Activated T-helper 2 cell treated with anti-CD3 and anti-CD28 coated beads, Interferon-gamma antibody, Interleukin-2, Interleukin-4, amounts not matched to agents 10 μg/mL and 5 μg/mL and 100 μg/mL, durations not matched to agents 14 hours and 24 hours and 36 hours (primary cell): ENCODE measurements at regions not wholly inside any gene's neighbourhood (a gene's known extent, or its start where the extent isn't known, plus 50 kb on each side); places are given as distances from the start of the nearest gene placed in this dataset.

Experiments
- DNase-seq: peaks from one replicate; pipeline ENCODE4 v3.0.0; 2021; ENCODE audit warnings: low spot score
- H3K27ac Mint-ChIP-seq: one replicate; pipeline ENCODE4 v1.8.0; 2021; ENCODE audit warnings: mixed read lengths
- H3K27me3 Mint-ChIP-seq: one replicate; pipeline ENCODE4 v1.8.0; 2021; ENCODE audit warnings: low read depth, mixed read lengths
- H3K36me3 Mint-ChIP-seq: one replicate; pipeline ENCODE4 v1.8.0; 2021; ENCODE audit warnings: low read depth, mixed read lengths
- H3K4me1 Mint-ChIP-seq: one replicate; pipeline ENCODE4 v1.8.0; 2021; ENCODE audit warnings: low read depth, mixed read lengths
- H3K4me3 Mint-ChIP-seq: one replicate; pipeline ENCODE4 v1.8.0; 2021; ENCODE audit warnings: low read depth, mild to moderate bottlenecking, moderate library complexity, mixed read lengths
- H3K9me3 Mint-ChIP-seq: one replicate; pipeline ENCODE4 v1.8.0; 2021; ENCODE audit warnings: mixed read lengths
- intact Hi-C: fragments of 100-400 bp; cut with micrococcal nuclease; formaldehyde crosslinking; loops from one replicate; pipeline ENCODE4 v1.15.1; 2023

DNA sequence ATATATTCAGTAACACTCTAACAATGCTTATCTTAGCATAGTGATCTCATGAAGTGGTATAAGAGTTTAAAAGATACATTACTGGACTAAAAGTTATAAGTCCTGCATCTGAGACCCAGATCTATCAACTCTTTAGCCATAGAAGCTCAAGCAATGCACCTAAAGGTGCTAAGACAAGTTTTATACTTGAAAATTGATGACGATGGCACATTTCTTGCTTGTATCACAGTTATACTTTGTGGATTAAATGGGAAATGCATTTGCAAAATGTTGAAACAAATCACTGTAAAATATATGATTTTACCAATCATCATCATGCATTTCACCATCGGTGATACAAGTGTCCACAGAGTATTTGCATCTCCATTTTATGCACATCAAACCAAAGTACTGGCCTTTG, 525.3 kb upstream of the ZNF385D start:
- DNase-seq: no peak
- Mint-ChIP-seq H3K4me1 (no peaks in the 10 kb centered on the region), H3K27ac (no peak overlapping the region), H3K36me3 (no peaks in the 10 kb centered on the region), H3K4me3 (no peak overlapping the region), H3K9me3 (peaks cover 6% of the 10 kb centered on the region), H3K27me3 (no peaks in the 10 kb centered on the region)
- intact Hi-C loops: no loop called here

DNA sequence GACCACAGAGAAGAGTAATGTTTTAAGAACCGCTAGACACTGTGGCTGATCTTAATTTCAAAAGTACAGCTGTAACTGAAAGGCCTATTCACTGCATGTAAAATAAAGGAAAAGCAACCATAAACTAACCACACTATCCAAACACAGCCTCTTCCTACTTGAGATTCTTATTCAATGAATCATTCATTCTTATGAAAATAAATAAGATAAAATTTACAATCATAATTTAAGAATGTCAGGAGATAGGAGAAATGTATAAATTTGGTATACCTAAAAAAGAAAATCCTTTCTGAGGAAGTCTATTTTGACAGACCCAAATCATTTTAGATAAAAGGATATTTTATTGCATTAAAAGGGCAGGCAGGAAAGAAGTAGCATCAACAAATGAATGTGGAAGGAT, 533.5 kb upstream of the ZNF385D start:
- DNase-seq: no peak
- H3K27ac Mint-ChIP-seq: no peak overlapping the region
- H3K27me3 Mint-ChIP-seq: no peaks in the 10 kb centered on the region
- H3K4me3 Mint-ChIP-seq: no peak overlapping the region
- no peaks in the 10 kb centered on the region for H3K4me1 Mint-ChIP-seq
- H3K36me3 Mint-ChIP-seq: no peaks in the 10 kb centered on the region
- intact Hi-C loops: no loop called here
- H3K9me3 Mint-ChIP-seq: peaks cover 13% of the 10 kb centered on the region

DNA sequence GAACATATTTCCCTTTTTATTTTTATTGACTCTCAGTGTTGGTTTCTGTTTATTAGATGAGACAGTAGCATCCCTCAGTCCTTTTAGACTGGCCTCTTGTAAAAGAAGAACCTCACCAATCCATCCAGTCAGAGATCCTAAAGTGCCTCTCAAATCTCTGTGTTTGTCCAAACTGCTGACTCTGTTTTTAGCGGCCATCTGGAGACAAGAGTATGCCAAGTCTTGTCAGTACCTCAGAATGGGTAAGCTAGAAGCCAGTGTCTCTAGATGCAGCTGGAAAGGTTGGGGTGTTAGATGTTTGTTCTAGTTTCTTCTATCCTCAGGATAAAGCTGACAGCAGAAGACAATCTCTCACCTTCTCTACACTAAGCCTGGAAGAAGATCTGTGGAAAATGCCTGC, 537.7 kb upstream of the ZNF385D start:
- no peaks in the 10 kb centered on the region for H3K27me3 Mint-ChIP-seq
- intact Hi-C loops: no loop called here
- peaks cover 4% of the 10 kb centered on the region for H3K9me3 Mint-ChIP-seq

DNA sequence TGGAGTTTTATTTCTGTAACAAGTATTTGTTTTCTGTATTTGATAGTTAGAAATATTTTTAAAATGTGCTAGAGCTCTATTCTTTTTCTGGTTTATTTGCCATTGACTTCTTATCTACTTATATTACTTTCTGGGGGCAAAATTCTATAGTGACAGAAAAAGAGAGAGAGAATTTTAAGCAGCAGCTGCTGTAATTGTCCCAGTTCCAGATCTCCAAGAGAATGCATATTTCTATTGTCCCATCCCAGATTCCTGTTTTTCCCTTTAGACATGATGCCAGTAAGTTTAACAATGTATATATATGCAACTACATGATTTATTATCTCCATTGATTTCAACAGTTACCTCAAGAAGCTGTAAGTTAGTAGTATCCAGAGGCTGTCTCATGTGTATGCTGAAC, 541.7 kb upstream of the ZNF385D start:
- Mint-ChIP-seq H3K4me3 (no peak overlapping the region), H3K27me3 (no peaks in the 10 kb centered on the region), H3K9me3 (peaks cover 5% of the 10 kb centered on the region), H3K36me3 (no peaks in the 10 kb centered on the region), H3K27ac (no peak overlapping the region), H3K4me1 (no peaks in the 10 kb centered on the region)
- no peak for DNase-seq
- intact Hi-C loops: no loop called here

More for the DNA sequence above, 537.7 kb upstream of the ZNF385D start:
- DNase-seq: no peak
- no peaks in the 10 kb centered on the region for H3K36me3 Mint-ChIP-seq
- H3K4me1 Mint-ChIP-seq: no peaks in the 10 kb centered on the region
- H3K4me3 Mint-ChIP-seq: no peak overlapping the region
- no peak overlapping the region for H3K27ac Mint-ChIP-seq

DNA sequence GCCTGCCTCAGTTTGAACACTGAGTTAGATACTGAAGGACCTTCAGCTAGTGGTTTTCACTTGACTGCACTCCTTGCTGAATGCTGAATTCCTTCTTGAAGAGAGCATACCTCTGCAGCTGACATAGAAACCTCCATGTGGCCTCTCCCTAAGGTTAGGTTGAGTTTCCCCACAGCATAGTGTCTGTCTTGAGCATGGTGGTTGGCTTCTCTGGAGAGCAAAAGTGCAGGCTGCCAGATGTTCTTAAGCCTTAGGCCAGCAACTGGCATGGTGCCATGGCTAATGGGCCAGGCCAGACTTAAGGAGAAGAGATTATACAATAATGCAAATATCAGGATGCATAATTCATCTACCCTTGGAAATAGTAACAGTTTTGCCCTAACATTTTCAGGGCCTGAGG, 545.6 kb upstream of the ZNF385D start:
- intact Hi-C loops: no loop called here
- Mint-ChIP-seq H3K36me3 (no peaks in the 10 kb centered on the region), H3K27me3 (no peaks in the 10 kb centered on the region), H3K27ac (no peak overlapping the region), H3K4me1 (no peaks in the 10 kb centered on the region), H3K9me3 (peaks cover 12% of the 10 kb centered on the region), H3K4me3 (no peak overlapping the region)
- DNase-seq: no peak

- Mint-ChIP-seq H3K4me3 (no peak overlapping the region), H3K27ac (no peak overlapping the region), H3K36me3 (no peaks in the 10 kb centered on the region), H3K27me3 (no peaks in the 10 kb centered on the region), H3K4me1 (no peaks in the 10 kb centered on the region), H3K9me3 (peaks cover 12% of the 10 kb centered on the region)
- intact Hi-C loops: no loop called here
- no peak for DNase-seq
Measured at GRCh38 chr3:22297436-22297835, 546.4 kb upstream of the ZNF385D start.

DNA sequence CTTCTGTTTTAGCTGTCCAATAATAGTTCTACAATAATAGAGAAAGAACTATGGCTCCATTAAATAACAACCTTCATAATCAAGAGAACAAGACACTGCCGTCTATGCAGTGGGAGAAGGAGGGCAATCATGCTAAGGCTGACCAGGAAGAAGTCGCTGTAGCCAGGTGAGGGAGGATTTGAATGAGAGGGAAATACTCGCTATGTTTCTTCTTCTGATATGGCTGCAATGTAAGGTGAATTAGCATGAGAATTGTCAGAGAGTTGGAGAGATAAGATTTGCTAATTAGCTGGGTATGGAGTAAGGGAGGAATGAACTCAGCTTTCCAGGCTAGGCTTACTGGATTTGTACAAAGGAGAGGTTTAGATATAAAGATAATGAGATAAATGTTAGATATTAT, 555.4 kb upstream of the ZNF385D start:
- H3K27me3 Mint-ChIP-seq: no peaks in the 10 kb centered on the region
- H3K4me3 Mint-ChIP-seq: no peak overlapping the region
- H3K27ac Mint-ChIP-seq: no peak overlapping the region
- peaks cover 6% of the 10 kb centered on the region for H3K9me3 Mint-ChIP-seq
- DNase-seq: no peak
- intact Hi-C loops: no loop called here
- H3K36me3 Mint-ChIP-seq: no peaks in the 10 kb centered on the region
- no peaks in the 10 kb centered on the region for H3K4me1 Mint-ChIP-seq

DNA sequence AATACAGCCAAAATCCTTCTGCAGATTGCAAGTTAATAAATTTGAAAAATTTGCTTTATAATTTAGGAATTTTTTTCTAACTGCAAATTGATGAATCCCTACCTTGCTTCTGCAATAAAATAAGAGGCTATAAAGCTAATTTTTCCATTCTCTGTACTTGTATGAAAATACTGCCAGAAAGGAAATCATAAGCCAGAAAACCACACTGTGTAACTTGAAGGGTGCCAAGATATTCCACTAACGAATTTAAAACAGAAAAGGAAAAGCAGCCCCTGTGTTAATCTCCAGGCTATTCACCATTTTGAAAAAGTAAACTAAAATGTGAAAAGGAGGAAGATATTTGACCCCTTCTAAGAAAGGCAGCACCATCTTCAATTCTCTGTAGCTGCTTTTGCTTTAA, 557.9 kb upstream of the ZNF385D start:
- H3K9me3 Mint-ChIP-seq: peaks cover 6% of the 10 kb centered on the region
- DNase-seq: no peak
- H3K4me3 Mint-ChIP-seq: no peak overlapping the region
- intact Hi-C loops: no loop called here
- no peaks in the 10 kb centered on the region for H3K27me3 Mint-ChIP-seq
- no peaks in the 10 kb centered on the region for H3K36me3 Mint-ChIP-seq
- H3K4me1 Mint-ChIP-seq: no peaks in the 10 kb centered on the region
- no peak overlapping the region for H3K27ac Mint-ChIP-seq

- Mint-ChIP-seq H3K36me3 (no peaks in the 10 kb centered on the region), H3K27ac (no peak overlapping the region), H3K4me1 (no peaks in the 10 kb centered on the region), H3K4me3 (no peak overlapping the region), H3K9me3 (peaks cover 7% of the 10 kb centered on the region), H3K27me3 (no peaks in the 10 kb centered on the region)
- intact Hi-C loops: no loop called here
- no peak for DNase-seq
Measured at GRCh38 chr3:22315925-22316324, 564.9 kb upstream of the ZNF385D start.

GRCh38 chr3:22318325-22318724, 567.3 kb upstream of the ZNF385D start:
- no peak overlapping the region for H3K27ac Mint-ChIP-seq
- intact Hi-C loops: no loop called here
- no peaks in the 10 kb centered on the region for H3K27me3 Mint-ChIP-seq
- H3K4me1 Mint-ChIP-seq: no peaks in the 10 kb centered on the region
- peaks cover 13% of the 10 kb centered on the region for H3K9me3 Mint-ChIP-seq
- no peaks in the 10 kb centered on the region for H3K36me3 Mint-ChIP-seq
- H3K4me3 Mint-ChIP-seq: no peak overlapping the region
- DNase-seq: no peak

DNA sequence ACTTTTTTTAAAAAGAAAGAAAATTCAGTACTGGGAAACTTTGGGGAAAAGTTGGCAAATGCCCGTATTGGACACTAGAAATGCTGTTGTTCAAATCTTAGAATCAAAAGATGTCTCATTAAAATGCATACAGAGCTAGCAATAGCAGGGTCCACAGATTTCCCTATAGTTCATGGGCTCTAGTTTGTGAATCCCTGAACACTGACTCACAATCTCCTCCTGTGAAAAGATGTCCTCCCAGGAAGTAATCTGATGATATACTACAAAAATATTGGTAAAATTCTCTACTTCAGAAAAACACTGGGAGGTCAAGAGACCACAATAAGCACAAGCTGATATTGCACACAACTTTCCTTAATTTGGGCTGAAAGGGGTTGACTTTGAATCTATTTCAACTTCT, 568.4 kb upstream of the ZNF385D start:
- no peak for DNase-seq
- Mint-ChIP-seq H3K27ac (no peak overlapping the region), H3K4me3 (no peak overlapping the region), H3K4me1 (no peaks in the 10 kb centered on the region), H3K36me3 (no peaks in the 10 kb centered on the region), H3K9me3 (peaks cover 13% of the 10 kb centered on the region), H3K27me3 (no peaks in the 10 kb centered on the region)
- intact Hi-C loops: no loop called here

DNA sequence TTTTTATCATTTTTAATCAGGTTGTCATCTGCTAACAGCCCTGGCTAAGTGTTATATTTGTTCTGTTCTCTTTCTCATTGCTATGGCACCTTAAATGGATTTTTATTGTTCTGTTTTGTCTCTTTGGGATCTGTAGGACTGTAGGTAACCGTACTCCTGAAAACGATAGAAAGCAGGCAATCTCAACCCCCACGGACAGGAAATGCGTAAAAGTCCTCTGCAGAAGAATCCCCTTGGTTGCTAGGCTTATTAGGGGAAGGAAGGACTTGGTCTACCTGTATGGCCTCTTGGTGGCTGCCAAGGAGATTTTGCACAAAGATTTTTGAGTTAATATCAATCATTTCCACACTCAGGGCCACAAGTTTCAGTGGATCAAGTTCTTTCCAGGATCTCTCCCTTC, 571.9 kb upstream of the ZNF385D start:
- H3K4me1 Mint-ChIP-seq: no peaks in the 10 kb centered on the region

DNA sequence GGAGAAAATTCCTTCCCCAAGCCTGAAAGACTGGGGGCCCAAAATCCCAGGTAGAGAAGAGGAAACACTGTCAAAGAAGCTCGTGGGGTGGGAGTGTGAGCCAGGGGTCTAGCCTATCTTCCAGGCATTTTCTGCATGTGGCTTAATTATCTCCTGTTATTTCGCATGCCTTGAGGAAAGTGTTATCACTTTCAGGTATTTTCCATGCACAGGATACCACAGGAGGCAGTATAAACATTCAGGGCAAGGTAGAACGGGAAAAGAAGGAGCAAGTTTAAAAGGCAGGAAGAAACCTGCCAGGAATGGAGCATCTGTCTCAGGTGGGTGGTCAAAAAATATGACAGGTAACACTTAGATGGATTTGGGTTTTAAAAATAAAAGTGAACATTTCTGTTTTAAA, 575.3 kb upstream of the ZNF385D start:
- no peaks in the 10 kb centered on the region for H3K27me3 Mint-ChIP-seq
- intact Hi-C loops: no loop called here
- DNase-seq: no peak
- no peaks in the 10 kb centered on the region for H3K36me3 Mint-ChIP-seq
- H3K4me1 Mint-ChIP-seq: no peaks in the 10 kb centered on the region
- no peak overlapping the region for H3K4me3 Mint-ChIP-seq
- peaks cover 10% of the 10 kb centered on the region for H3K9me3 Mint-ChIP-seq
- H3K27ac Mint-ChIP-seq: no peak overlapping the region

More for the DNA sequence above, 571.9 kb upstream of the ZNF385D start:
- Mint-ChIP-seq H3K27me3 (no peaks in the 10 kb centered on the region), H3K27ac (no peak overlapping the region), H3K4me3 (no peak overlapping the region), H3K36me3 (no peaks in the 10 kb centered on the region), H3K9me3 (peaks cover 7% of the 10 kb centered on the region)
- intact Hi-C loops: no loop called here
- no peak for DNase-seq

- Mint-ChIP-seq H3K27ac (no peak overlapping the region), H3K4me1 (no peaks in the 10 kb centered on the region), H3K4me3 (no peak overlapping the region), H3K9me3 (no peaks in the 10 kb centered on the region), H3K27me3 (no peaks in the 10 kb centered on the region), H3K36me3 (no peaks in the 10 kb centered on the region)
- intact Hi-C loops: no loop called here
- no peak for DNase-seq
Measured at GRCh38 chr3:22334996-22335395, 584.0 kb upstream of the ZNF385D start.
